Mesenteric fat pad (tissue), 1 donor: ENCODE measurements at regions not wholly inside any gene's neighbourhood (a gene's known extent, or its start where the extent isn't known, plus 50 kb on each side); places are given as distances from the start of the nearest gene placed in this dataset.
A peak's percentile ranks its signal among the peaks of the same experiment; 100 is the strongest.

ENCODE experiments used
- DNase-seq: peaks from one replicate; pipeline ENCODE4 v3.0.0-alpha.2; 2020; ENCODE audit warnings: low spot score
- donor health status: DM: yes; HTN: yes; CAD: no.

- DNase-seq: no peak
Observed at GRCh38 chr7:148950806-148951205, 66.7 kb upstream of the EZH2 start.

GRCh38 chr7:148944935-148945934 is 61.1 kb upstream of the EZH2 start:
- DNase-seq: no peak

- DNase-seq: peak; percentile 82
Observed at GRCh38 chr7:148941598-148942275, 57.6 kb upstream of the EZH2 start.

GRCh38 chr7:148940702-148941597 is 56.9 kb upstream of the EZH2 start:
- DNase-seq: peak; percentile 93

GRCh38 chr7:148939128-148939755 is 55.2 kb upstream of the EZH2 start:
- no peak for DNase-seq

GRCh38 chr7:148935451-148935850 is 51.4 kb upstream of the EZH2 start:
- DNase-seq: peak; percentile 33
